ENCODE measurements at regions not wholly inside any gene's neighbourhood (a gene's known extent, or its start where the extent isn't known, plus 50 kb on each side); places are given as distances from the start of the nearest gene placed in this dataset.

- no peak for TF ChIP-seq CTCF (conservative IDR thresholded peaks at IDR 0.05; ENCODE audit: low read depth in 2 of 2)
- no peak for TF ChIP-seq POLR2AphosphoS5 (IDR thresholded peaks at IDR 0.05; ENCODE audit: low read depth)
- no peak for TF ChIP-seq REST (IDR thresholded peaks at IDR 0.05; ENCODE audit: unreplicated experiment)
- TF ChIP-seq EZH2 (IDR thresholded peaks at IDR 0.05; ENCODE audit: low read depth, unreplicated experiment), result no peak
- TF ChIP-seq ETS1 (IDR thresholded peaks at IDR 0.05), result no peak
- TF ChIP-seq JUNB (IDR thresholded peaks at IDR 0.05; ENCODE audit: unreplicated experiment), result no peak
- TF ChIP-seq EZH2phosphoT487 (IDR thresholded peaks at IDR 0.05; ENCODE audit: unreplicated experiment), result no peak
- no peak for TF ChIP-seq NANOG (IDR thresholded peaks at IDR 0.05; ENCODE audit: borderline replicate concordance)
- TF ChIP-seq ZNF462 (CRISPR knock-in tag; IDR thresholded peaks at IDR 0.05), result no peak
- TF ChIP-seq CREB1 (CRISPR knock-in tag; IDR thresholded peaks at IDR 0.05; ENCODE audit: low read depth), result no peak
- TF ChIP-seq ZNF114 (CRISPR knock-in tag; IDR thresholded peaks at IDR 0.05), result no peak
These were observed 69.2 kb downstream of the UCHL1 start for GRCh38 chr4:41325901-41326300.
